ENCODE measurements at regions not wholly inside any gene's neighbourhood (a gene's known extent, or its start where the extent isn't known, plus 50 kb on each side); places are given as distances from the start of the nearest gene placed in this dataset.

GRCh38 chr5:125698420-125698819 lies 724.8 kb upstream of the GRAMD2B start:
- Histone ChIP-seq H3K36me3 (ENCODE audit: control insufficient read depth, insufficient read depth, low read length) (no peaks in the 10 kb centered on the region), H3K4me3 (ENCODE audit: low read depth, low read length) (no peak overlapping the region), H3K4me1 (ENCODE audit: control insufficient read depth, insufficient read depth, low read length, poor library complexity, severe bottlenecking) (no peaks in the 10 kb centered on the region), H3K9me3 (ENCODE audit: control insufficient read depth in 2 of 2, low read length in 2 of 2) (peaks cover 0 to 3% of the 10 kb centered on the region in 2 experiments), H3K27ac (ENCODE audit: insufficient read depth, low read length, poor library complexity, severe bottlenecking) (no peak overlapping the region), H3K27me3 (ENCODE audit: control insufficient read depth, insufficient read depth, low read length) (no peaks in the 10 kb centered on the region)
- Mint-ChIP-seq H3K27me3 (no peaks in the 10 kb centered on the region), H3K4me1 (no peaks in the 10 kb centered on the region), H3K9me3 (peaks cover 0 to 10% (median 2%) of the 10 kb centered on the region in 7 donors), H3K4me3 (no peak overlapping the region), H3K36me3 (no peaks in the 10 kb centered on the region), H3K27ac (no peak overlapping the region)
- DNase-seq (no peak), ATAC-seq (ENCODE audit: low read depth in 2 of 2) (no peak)

GRCh38 chr5:125699860-125700259 lies 723.3 kb upstream of the GRAMD2B start:
- H3K9me3 Mint-ChIP-seq: peaks cover 0 to 13% (median 3%) of the 10 kb centered on the region in 7 donors
- H3K36me3 Mint-ChIP-seq: no peaks in the 10 kb centered on the region
- no peak overlapping the region for H3K27ac ChIP-seq (ENCODE audit: insufficient read depth, low read length, poor library complexity, severe bottlenecking)
- H3K4me1 Mint-ChIP-seq: no peaks in the 10 kb centered on the region
- H3K27ac Mint-ChIP-seq: no peak overlapping the region
- H3K36me3 ChIP-seq (ENCODE audit: control insufficient read depth, insufficient read depth, low read length): no peaks in the 10 kb centered on the region
- no peak overlapping the region for H3K4me3 Mint-ChIP-seq
- no peak for ATAC-seq (ENCODE audit: low read depth in 2 of 2)
- H3K4me1 ChIP-seq (ENCODE audit: control insufficient read depth, insufficient read depth, low read length, poor library complexity, severe bottlenecking): no peaks in the 10 kb centered on the region
- no peak overlapping the region for H3K4me3 ChIP-seq (ENCODE audit: low read depth, low read length)
- no peak for DNase-seq
- H3K27me3 Mint-ChIP-seq: no peaks in the 10 kb centered on the region
- H3K9me3 ChIP-seq (ENCODE audit: control insufficient read depth in 2 of 2, low read length in 2 of 2): peaks cover 3 to 4% of the 10 kb centered on the region in 2 experiments
- H3K27me3 ChIP-seq (ENCODE audit: control insufficient read depth, insufficient read depth, low read length): no peaks in the 10 kb centered on the region

- H3K27me3 Mint-ChIP-seq: no peaks in the 10 kb centered on the region
- Histone ChIP-seq H3K27ac (ENCODE audit: insufficient read depth, low read length, poor library complexity, severe bottlenecking) (no peak overlapping the region), H3K9me3 (ENCODE audit: control insufficient read depth in 2 of 2, low read length in 2 of 2) (peaks cover 3 to 5% of the 10 kb centered on the region in 2 experiments), H3K4me1 (ENCODE audit: control insufficient read depth, insufficient read depth, low read length, poor library complexity, severe bottlenecking) (no peaks in the 10 kb centered on the region), H3K27me3 (ENCODE audit: control insufficient read depth, insufficient read depth, low read length) (no peaks in the 10 kb centered on the region), H3K36me3 (ENCODE audit: control insufficient read depth, insufficient read depth, low read length) (no peaks in the 10 kb centered on the region), H3K4me3 (ENCODE audit: low read depth, low read length) (no peak overlapping the region)
- H3K27ac Mint-ChIP-seq: no peak overlapping the region
- DNase-seq (no peak), ATAC-seq (ENCODE audit: low read depth in 2 of 2) (no peak)
- no peak overlapping the region for H3K4me3 Mint-ChIP-seq
- no peaks in the 10 kb centered on the region for H3K36me3 Mint-ChIP-seq
- H3K4me1 Mint-ChIP-seq: no peaks in the 10 kb centered on the region
- peaks cover 0 to 13% (median 3%) of the 10 kb centered on the region in 7 donors for H3K9me3 Mint-ChIP-seq
Observed at GRCh38 chr5:125700380-125700861, 722.8 kb upstream of the GRAMD2B start.

GRCh38 chr5:125703616-125704015 lies 719.6 kb upstream of the GRAMD2B start:
- DNase-seq: no peak
- no peaks in the 10 kb centered on the region for H3K36me3 ChIP-seq (ENCODE audit: control insufficient read depth, insufficient read depth, low read length)
- H3K27ac ChIP-seq (ENCODE audit: insufficient read depth, low read length, poor library complexity, severe bottlenecking): no peak overlapping the region
- no peaks in the 10 kb centered on the region for H3K27me3 ChIP-seq (ENCODE audit: control insufficient read depth, insufficient read depth, low read length)
- peaks cover 3 to 5% of the 10 kb centered on the region in 2 experiments for H3K9me3 ChIP-seq (ENCODE audit: control insufficient read depth in 2 of 2, low read length in 2 of 2)
- H3K27me3 Mint-ChIP-seq: no peaks in the 10 kb centered on the region
- no peak overlapping the region for H3K4me3 ChIP-seq (ENCODE audit: low read depth, low read length)
- H3K27ac Mint-ChIP-seq: no peak overlapping the region
- no peaks in the 10 kb centered on the region for H3K4me1 ChIP-seq (ENCODE audit: control insufficient read depth, insufficient read depth, low read length, poor library complexity, severe bottlenecking)
- ATAC-seq (ENCODE audit: low read depth in 2 of 2): no peak
- H3K4me1 Mint-ChIP-seq: no peaks in the 10 kb centered on the region
- peaks cover 0 to 17% (median 5%) of the 10 kb centered on the region in 7 donors for H3K9me3 Mint-ChIP-seq
- no peaks in the 10 kb centered on the region for H3K36me3 Mint-ChIP-seq
- no peak overlapping the region for H3K4me3 Mint-ChIP-seq

GRCh38 chr5:125704888-125705287 lies 718.3 kb upstream of the GRAMD2B start:
- no peak overlapping the region for H3K27ac Mint-ChIP-seq
- H3K36me3 Mint-ChIP-seq: no peaks in the 10 kb centered on the region
- H3K4me3 Mint-ChIP-seq: no peak overlapping the region
- H3K27ac ChIP-seq (ENCODE audit: insufficient read depth, low read length, poor library complexity, severe bottlenecking): no peak overlapping the region
- no peaks in the 10 kb centered on the region for H3K36me3 ChIP-seq (ENCODE audit: control insufficient read depth, insufficient read depth, low read length)
- H3K4me1 Mint-ChIP-seq: no peaks in the 10 kb centered on the region
- peaks cover 0 to 17% (median 7%) of the 10 kb centered on the region in 7 donors for H3K9me3 Mint-ChIP-seq
- ATAC-seq (ENCODE audit: low read depth in 2 of 2) (no peak), DNase-seq (no peak)
- no peaks in the 10 kb centered on the region for H3K4me1 ChIP-seq (ENCODE audit: control insufficient read depth, insufficient read depth, low read length, poor library complexity, severe bottlenecking)
- H3K27me3 Mint-ChIP-seq: no peaks in the 10 kb centered on the region
- peaks cover 3 to 5% of the 10 kb centered on the region in 2 experiments for H3K9me3 ChIP-seq (ENCODE audit: control insufficient read depth in 2 of 2, low read length in 2 of 2)
- H3K4me3 ChIP-seq (ENCODE audit: low read depth, low read length): no peak overlapping the region
- no peaks in the 10 kb centered on the region for H3K27me3 ChIP-seq (ENCODE audit: control insufficient read depth, insufficient read depth, low read length)

GRCh38 chr5:125708583-125708982 lies 714.6 kb upstream of the GRAMD2B start:
- H3K9me3 Mint-ChIP-seq: peaks cover 2 to 11% (median 7%) of the 10 kb centered on the region in 7 donors
- Histone ChIP-seq H3K9me3 (ENCODE audit: control insufficient read depth in 2 of 2, low read length in 2 of 2) (peaks cover 0 to 5% of the 10 kb centered on the region in 2 experiments), H3K4me1 (ENCODE audit: control insufficient read depth, insufficient read depth, low read length, poor library complexity, severe bottlenecking) (no peaks in the 10 kb centered on the region), H3K36me3 (ENCODE audit: control insufficient read depth, insufficient read depth, low read length) (no peaks in the 10 kb centered on the region), H3K4me3 (ENCODE audit: low read depth, low read length) (no peak overlapping the region), H3K27ac (ENCODE audit: insufficient read depth, low read length, poor library complexity, severe bottlenecking) (no peak overlapping the region), H3K27me3 (ENCODE audit: control insufficient read depth, insufficient read depth, low read length) (no peaks in the 10 kb centered on the region)
- DNase-seq (no peak), ATAC-seq (ENCODE audit: low read depth in 2 of 2) (no peak)
- no peaks in the 10 kb centered on the region for H3K27me3 Mint-ChIP-seq
- no peaks in the 10 kb centered on the region for H3K4me1 Mint-ChIP-seq
- no peak overlapping the region for H3K4me3 Mint-ChIP-seq
- no peaks in the 10 kb centered on the region for H3K36me3 Mint-ChIP-seq
- no peak overlapping the region for H3K27ac Mint-ChIP-seq

- no peaks in the 10 kb centered on the region for H3K36me3 ChIP-seq (ENCODE audit: control insufficient read depth, insufficient read depth, low read length)
- no peaks in the 10 kb centered on the region for H3K36me3 Mint-ChIP-seq
- no peaks in the 10 kb centered on the region for H3K27me3 Mint-ChIP-seq
- H3K4me1 Mint-ChIP-seq: no peaks in the 10 kb centered on the region
- H3K27me3 ChIP-seq (ENCODE audit: control insufficient read depth, insufficient read depth, low read length): no peaks in the 10 kb centered on the region
- ATAC-seq (ENCODE audit: low read depth in 2 of 2) (no peak), DNase-seq (no peak)
- H3K9me3 ChIP-seq (ENCODE audit: control insufficient read depth in 2 of 2, low read length in 2 of 2): no peaks in the 10 kb centered on the region
- H3K4me3 ChIP-seq (ENCODE audit: low read depth, low read length): no peak overlapping the region
- H3K27ac ChIP-seq (ENCODE audit: insufficient read depth, low read length, poor library complexity, severe bottlenecking): no peak overlapping the region
- H3K4me1 ChIP-seq (ENCODE audit: control insufficient read depth, insufficient read depth, low read length, poor library complexity, severe bottlenecking): no peaks in the 10 kb centered on the region
- no peak overlapping the region for H3K27ac Mint-ChIP-seq
- peaks cover 2 to 15% (median 6%) of the 10 kb centered on the region in 7 donors for H3K9me3 Mint-ChIP-seq
- H3K4me3 Mint-ChIP-seq: no peak overlapping the region
Observed at GRCh38 chr5:125710745-125711144, 712.5 kb upstream of the GRAMD2B start.

- H3K36me3 Mint-ChIP-seq: no peaks in the 10 kb centered on the region
- Histone ChIP-seq H3K36me3 (ENCODE audit: control insufficient read depth, insufficient read depth, low read length) (no peaks in the 10 kb centered on the region), H3K4me3 (ENCODE audit: low read depth, low read length) (no peak overlapping the region), H3K9me3 (ENCODE audit: control insufficient read depth in 2 of 2, low read length in 2 of 2) (no peaks in the 10 kb centered on the region), H3K27ac (ENCODE audit: insufficient read depth, low read length, poor library complexity, severe bottlenecking) (no peak overlapping the region), H3K27me3 (ENCODE audit: control insufficient read depth, insufficient read depth, low read length) (no peaks in the 10 kb centered on the region), H3K4me1 (ENCODE audit: control insufficient read depth, insufficient read depth, low read length, poor library complexity, severe bottlenecking) (no peaks in the 10 kb centered on the region)
- peaks cover 4 to 15% (median 9%) of the 10 kb centered on the region in 7 donors for H3K9me3 Mint-ChIP-seq
- DNase-seq (no peak), ATAC-seq (ENCODE audit: low read depth in 2 of 2) (no peak)
- no peak overlapping the region for H3K27ac Mint-ChIP-seq
- H3K27me3 Mint-ChIP-seq: no peaks in the 10 kb centered on the region
- no peak overlapping the region for H3K4me3 Mint-ChIP-seq
- no peaks in the 10 kb centered on the region for H3K4me1 Mint-ChIP-seq
Observed at GRCh38 chr5:125712397-125712796, 710.8 kb upstream of the GRAMD2B start.
